Adrenal gland (tissue), 9 donors: ENCODE measurements at regions not wholly inside any gene's neighbourhood (a gene's known extent, or its start where the extent isn't known, plus 50 kb on each side); places are given as distances from the start of the nearest gene placed in this dataset.

ENCODE experiments used
- DNase-seq, 7 donors: peaks; one replicate each; pipeline ENCODE4 v3.0.0-alpha.2; 2019 to 2020
- H3K27ac ChIP-seq, 5 donors: fragments of 200-600 bp; sonication (generic) in 4 of 5; 1 replicate in 3 of 5; 2 replicates in 2 of 5; pipeline versions ENCODE4 v1.5.1 to v1.8.0; 2016 to 2020; ENCODE audit warnings: mild to moderate bottlenecking in 1 of 5
- H3K27me3 ChIP-seq: fragments of 200-600 bp; 2 replicates; pipeline ENCODE4 v1.8.0; 2021
- H3K36me3 ChIP-seq, 2 donors: fragments of 200-600 bp; replicated peaks in 1 of 2; 1 replicate in 1 of 2; 2 replicates in 1 of 2; pipeline versions ENCODE4 v1.5.1 to v1.8.0; 2018 to 2022
- H3K4me1 ChIP-seq, 2 donors: fragments of 200-600 bp; replicated peaks in 1 of 2; 1 replicate in 1 of 2; 2 replicates in 1 of 2; pipeline versions ENCODE4 v1.5.1 to v1.8.0; 2018 to 2021
- H3K4me3 ChIP-seq, 4 donors: fragments of 200-600 bp; sonication (generic) in 3 of 4; one replicate each; pipeline ENCODE4 v1.5.1; 2016 to 2018
- H3K9me3 ChIP-seq, 3 donors: fragments of 200-600 bp; sonication (generic) in 1 of 3; replicated peaks in 1 of 3; 1 replicate in 2 of 3; 2 replicates in 1 of 3; pipeline versions ENCODE4 v1.5.1 to v1.8.0; 2016 to 2021
- POLR2A ChIP-seq, 2 donors: fragments of 450-650 bp; IDR thresholded peaks; one replicate each; pipeline ENCODE4 v1.6.1; 2017; ENCODE audit warnings: antibody characterized with exemption in 2 of 2, mild to moderate bottlenecking in 2 of 2, moderate library complexity in 1 of 2
- WGBS, 4 donors: extraction: QIAGEN DNeasy Blood & Tissue Kit in 2 of 4; methylation state at CpG; one replicate each; pipeline versions ENCODE4 v1.1.5 to v1.1.7; 2013 to 2017; 5-methylcytosine and 5-hydroxymethylcytosine counted together
- intact Hi-C, 2 donors: fragments of 100-400 bp; cut with DNase I; formaldehyde crosslinking; loops; one replicate each; pipeline versions ENCODE4 v1.14.1 to v1.15.0; 2022 to 2023
- TF ChIP-seq, protein P1 (sequence below), 6 experiments: fragments of 450-650 bp in 4 of 6; fragments of 200-600 bp in 2 of 6; sonication (generic) in 1 of 6; IDR thresholded peaks; 1 replicate in 5 of 6; 2 replicates in 1 of 6; pipeline versions ENCODE4 v1.5.1 to v1.8.0; 2016 to 2021; ENCODE audit warnings: antibody characterized with exemption in 6 of 6, mild to moderate bottlenecking in 2 of 6, moderate library complexity in 1 of 6
- donor health status: healthy with polysubstance abuse.
- donor health status: Bipolar disorder and iron deficiency.
- donor health status: DM: yes; HTN: yes; CAD: no.
- donor health status: DM: no; HTN: no; CAD: no.
- donor health status: DM: no; HTN: no; CAD: no.

- intact Hi-C loops = no loop called here
- no peaks in the 10 kb centered on the region for H3K4me1 ChIP-seq
- TF ChIP-seq, protein P1, sequence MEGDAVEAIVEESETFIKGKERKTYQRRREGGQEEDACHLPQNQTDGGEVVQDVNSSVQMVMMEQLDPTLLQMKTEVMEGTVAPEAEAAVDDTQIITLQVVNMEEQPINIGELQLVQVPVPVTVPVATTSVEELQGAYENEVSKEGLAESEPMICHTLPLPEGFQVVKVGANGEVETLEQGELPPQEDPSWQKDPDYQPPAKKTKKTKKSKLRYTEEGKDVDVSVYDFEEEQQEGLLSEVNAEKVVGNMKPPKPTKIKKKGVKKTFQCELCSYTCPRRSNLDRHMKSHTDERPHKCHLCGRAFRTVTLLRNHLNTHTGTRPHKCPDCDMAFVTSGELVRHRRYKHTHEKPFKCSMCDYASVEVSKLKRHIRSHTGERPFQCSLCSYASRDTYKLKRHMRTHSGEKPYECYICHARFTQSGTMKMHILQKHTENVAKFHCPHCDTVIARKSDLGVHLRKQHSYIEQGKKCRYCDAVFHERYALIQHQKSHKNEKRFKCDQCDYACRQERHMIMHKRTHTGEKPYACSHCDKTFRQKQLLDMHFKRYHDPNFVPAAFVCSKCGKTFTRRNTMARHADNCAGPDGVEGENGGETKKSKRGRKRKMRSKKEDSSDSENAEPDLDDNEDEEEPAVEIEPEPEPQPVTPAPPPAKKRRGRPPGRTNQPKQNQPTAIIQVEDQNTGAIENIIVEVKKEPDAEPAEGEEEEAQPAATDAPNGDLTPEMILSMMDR (IDR thresholded peaks at IDR 0.05) = no peak
- no peak for TF ChIP-seq POLR2A (IDR thresholded peaks at IDR 0.05)
- H3K4me3 ChIP-seq = no peak overlapping the region
- no peaks in the 10 kb centered on the region for H3K27me3 ChIP-seq
- no peaks in the 10 kb centered on the region for H3K9me3 ChIP-seq
- no peak overlapping the region for H3K27ac ChIP-seq
- no peaks in the 10 kb centered on the region for H3K36me3 ChIP-seq
- WGBS, 4 donors = 12 to 27% (median 19%) methylated on average over 7 of the region's 7 CpGs
- no peak for DNase-seq
These were observed 231.1 kb upstream of the CENPE start for GRCh38 chr4:103429283-103429682.

- no peaks in the 10 kb centered on the region for H3K9me3 ChIP-seq
- WGBS, 4 donors = 72 to 82% (median 73%) methylated on average over 1 of the region's 1 CpG
- H3K4me3 ChIP-seq = no peak overlapping the region
- no peaks in the 10 kb centered on the region for H3K27me3 ChIP-seq
- H3K36me3 ChIP-seq = no peaks in the 10 kb centered on the region
- TF ChIP-seq, protein P1 (IDR thresholded peaks at IDR 0.05) = no peak
- no peak for TF ChIP-seq POLR2A (IDR thresholded peaks at IDR 0.05)
- intact Hi-C loops = no loop called here
- H3K27ac ChIP-seq = no peak overlapping the region
- H3K4me1 ChIP-seq = no peaks in the 10 kb centered on the region
- DNase-seq = no peak
These were observed 227.3 kb upstream of the CENPE start for GRCh38 chr4:103425406-103425805.

GRCh38 chr4:103424853-103425252, 226.7 kb upstream of the CENPE start:
- Histone ChIP-seq H3K4me1 (no peaks in the 10 kb centered on the region), H3K27me3 (no peaks in the 10 kb centered on the region), H3K36me3 (no peaks in the 10 kb centered on the region), H3K9me3 (no peaks in the 10 kb centered on the region), H3K4me3 (no peak overlapping the region), H3K27ac (no peak overlapping the region)
- intact Hi-C loops = no loop called here
- 26 to 36% (median 29%) methylated on average over 2 of the region's 2 CpGs for WGBS, 4 donors
- no peak for DNase-seq
- TF ChIP-seq, protein P1 (IDR thresholded peaks at IDR 0.05) = no peak
- no peak for TF ChIP-seq POLR2A (IDR thresholded peaks at IDR 0.05)

DNA sequence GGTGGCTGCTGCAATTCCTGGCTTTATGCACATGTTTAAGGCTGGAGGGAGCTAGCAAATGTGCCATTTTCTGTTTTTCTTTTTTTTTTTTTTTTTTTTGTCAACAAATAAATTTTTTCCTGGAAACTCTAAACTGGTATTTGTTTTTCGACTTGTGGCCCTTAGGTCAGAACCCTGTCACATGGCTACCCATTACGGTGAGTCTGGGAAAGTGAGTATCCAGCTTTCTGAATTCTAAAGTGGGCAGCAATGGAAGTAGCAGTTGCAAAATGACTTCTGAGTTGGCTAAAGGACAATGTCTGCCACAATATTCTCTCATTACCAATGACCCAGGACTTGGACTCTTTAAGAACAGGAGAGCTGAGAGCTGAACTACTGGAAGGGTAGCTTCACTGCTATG, 225.1 kb upstream of the CENPE start:
- no peaks in the 10 kb centered on the region for H3K9me3 ChIP-seq
- intact Hi-C loops = no loop called here
- 62 to 80% (median 67%) methylated on average over 2 of the region's 2 CpGs for WGBS, 4 donors
- H3K36me3 ChIP-seq = no peaks in the 10 kb centered on the region
- no peaks in the 10 kb centered on the region for H3K27me3 ChIP-seq
- H3K4me1 ChIP-seq = no peaks in the 10 kb centered on the region
- no peak overlapping the region for H3K4me3 ChIP-seq
- no peak for TF ChIP-seq POLR2A (IDR thresholded peaks at IDR 0.05)
- no peak for DNase-seq
- no peak overlapping the region for H3K27ac ChIP-seq

- H3K4me1 ChIP-seq = no peaks in the 10 kb centered on the region
- no peaks in the 10 kb centered on the region for H3K36me3 ChIP-seq
- no peak overlapping the region for H3K4me3 ChIP-seq
- H3K27ac ChIP-seq = no peak overlapping the region
- WGBS, 4 donors = 47 to 63% (median 53%) methylated on average over 2 of the region's 2 CpGs
- no peaks in the 10 kb centered on the region for H3K27me3 ChIP-seq
- TF ChIP-seq POLR2A (IDR thresholded peaks at IDR 0.05) = no peak
- TF ChIP-seq, protein P1 (IDR thresholded peaks at IDR 0.05) = no peak
- intact Hi-C loops = no loop called here
- no peaks in the 10 kb centered on the region for H3K9me3 ChIP-seq
- no peak for DNase-seq
These were observed 224.5 kb upstream of the CENPE start for GRCh38 chr4:103422467-103423219.
